Stimulated activated naive B cell treated with anti-CD40 and anti-IgM and Interleukin-4, amounts not matched to agents 10 μg/mL and 1 μg/mL and 100 μg/mL, for 72 hours (primary cell): ENCODE measurements at regions not wholly inside any gene's neighbourhood (a gene's known extent, or its start where the extent isn't known, plus 50 kb on each side); places are given as distances from the start of the nearest gene placed in this dataset.
"Not testable (repeated sequence)": the region's sequence is repeated elsewhere in the genome, so short reads cannot be mapped to it uniquely, and the experiment has no call there.

Source experiments
- ATAC-seq, 2 donors: fragments of 150-1000 bp; cut with Tn5 transposase; replicated peaks; 2 replicates each; pipeline ENCODE4 v1.10.0; 2021; ENCODE audit warnings: moderate library complexity in 1 of 2
- DNase-seq: peaks from one replicate; pipeline ENCODE4 v3.0.0; 2021
- H3K27ac Mint-ChIP-seq: one replicate; pipeline ENCODE4 v1.8.0; 2022; ENCODE audit warnings: mild to moderate bottlenecking, mixed read lengths
- H3K27me3 Mint-ChIP-seq, 2 donors: one replicate each; pipeline ENCODE4 v1.8.0; 2022; ENCODE audit warnings: mixed read lengths in 2 of 2
- H3K36me3 Mint-ChIP-seq, 2 donors: one replicate each; pipeline ENCODE4 v1.8.0; 2022; ENCODE audit warnings: mixed read lengths in 2 of 2, mild to moderate bottlenecking in 1 of 2
- H3K4me1 Mint-ChIP-seq, 2 donors: one replicate each; pipeline ENCODE4 v1.8.0; 2022; ENCODE audit warnings: mixed read lengths in 2 of 2, mild to moderate bottlenecking in 1 of 2
- H3K4me3 Mint-ChIP-seq, 2 donors: one replicate each; pipeline ENCODE4 v1.8.0; 2022; ENCODE audit warnings: mild to moderate bottlenecking in 2 of 2, mixed read lengths in 2 of 2, moderate library complexity in 1 of 2
- H3K9me3 Mint-ChIP-seq, 2 donors: one replicate each; pipeline ENCODE4 v1.8.0; 2022; ENCODE audit warnings: mixed read lengths in 2 of 2, mild to moderate bottlenecking in 1 of 2

DNA sequence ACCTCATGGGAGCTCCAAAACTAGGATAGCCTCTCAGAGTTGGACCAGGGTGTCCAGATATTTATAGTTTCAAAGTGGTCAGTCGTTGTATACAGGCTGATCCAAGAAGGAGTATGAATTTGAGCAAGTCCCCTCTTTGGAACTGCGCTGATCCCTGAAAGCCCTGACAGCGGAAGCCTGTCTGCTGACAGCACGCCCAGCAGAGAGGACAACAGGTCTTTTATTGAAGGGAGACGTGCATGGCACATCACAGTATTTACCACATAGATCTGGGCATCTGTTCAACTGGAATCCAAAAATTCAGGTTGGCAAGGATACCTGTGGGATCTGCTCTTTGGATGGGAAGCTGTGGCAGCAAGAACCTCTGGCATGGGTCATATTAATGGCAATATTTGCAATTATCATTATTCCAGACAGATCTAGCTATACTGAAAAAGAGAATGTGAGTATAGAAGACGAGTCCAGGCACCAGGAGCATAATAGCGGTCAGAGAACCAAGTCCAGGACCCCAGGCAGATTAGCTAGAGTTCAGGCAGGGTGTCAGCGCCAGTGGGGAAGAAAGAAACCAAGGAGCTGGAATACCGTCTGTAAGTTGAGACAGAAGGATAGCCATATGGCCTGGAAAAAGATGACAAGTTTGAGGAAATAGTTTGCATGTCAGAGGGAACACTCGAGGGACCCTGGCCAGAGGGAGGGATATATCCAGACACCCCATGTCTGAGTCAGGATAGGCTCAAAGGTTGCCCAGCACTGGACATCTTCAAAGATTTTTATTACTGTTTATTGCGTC is 260.4 kb upstream of the FANCL start:
- Mint-ChIP-seq H3K36me3 (no peaks in the 10 kb centered on the region), H3K4me3 (no peak overlapping the region), H3K27ac (no peak overlapping the region), H3K9me3 (no peaks in the 10 kb centered on the region), H3K27me3 (no peaks in the 10 kb centered on the region), H3K4me1 (no peaks in the 10 kb centered on the region)
- no peak for ATAC-seq
- DNase-seq: no peak

DNA sequence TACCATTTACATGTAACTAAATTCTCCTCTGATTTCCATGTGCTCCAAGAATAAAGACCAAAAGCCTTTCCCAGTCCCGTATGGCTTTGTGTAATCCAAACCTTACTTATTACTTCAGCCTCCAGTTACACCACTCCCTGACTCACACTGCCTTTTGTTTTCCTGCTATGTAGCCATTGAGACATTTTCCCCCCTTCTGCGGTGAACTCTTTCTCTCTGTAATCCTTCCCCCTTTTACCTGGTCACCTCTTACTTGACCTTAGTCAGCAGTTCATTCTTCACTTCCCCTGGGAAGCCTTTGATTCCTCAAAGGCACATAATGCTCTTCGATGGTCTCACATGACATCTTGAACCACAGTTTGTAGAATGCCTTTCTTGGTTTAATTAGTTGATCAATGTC is 256.0 kb upstream of the FANCL start:
- Mint-ChIP-seq H3K27ac (no peak overlapping the region), H3K27me3 (no peaks in the 10 kb centered on the region), H3K9me3 (no peaks in the 10 kb centered on the region), H3K4me1 (no peaks in the 10 kb centered on the region), H3K36me3 (no peaks in the 10 kb centered on the region), H3K4me3 (no peak overlapping the region)
- DNase-seq (no peak), ATAC-seq (no peak)

DNA sequence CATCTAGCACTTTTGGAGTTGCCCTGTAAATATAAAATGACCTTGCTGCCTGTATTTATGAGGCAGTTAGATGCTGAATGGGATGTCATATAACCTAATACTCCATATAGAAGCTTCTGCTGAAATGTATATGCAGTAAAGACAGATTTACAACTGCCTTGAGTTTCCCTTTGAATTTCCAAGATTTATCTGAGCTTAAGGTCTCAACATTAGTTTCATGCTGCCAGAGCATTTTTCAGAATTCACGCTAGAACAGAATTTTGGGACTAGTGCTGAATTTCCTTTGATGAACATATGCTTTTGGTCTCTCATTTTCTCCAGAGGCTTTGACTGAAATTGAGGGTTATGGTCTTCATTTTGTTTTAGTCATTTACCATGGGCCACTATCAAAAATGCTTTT is 254.7 kb upstream of the FANCL start:
- Mint-ChIP-seq H3K4me3 (no peak overlapping the region), H3K36me3 (no peaks in the 10 kb centered on the region), H3K27me3 (no peaks in the 10 kb centered on the region), H3K4me1 (no peaks in the 10 kb centered on the region), H3K27ac (no peak overlapping the region), H3K9me3 (no peaks in the 10 kb centered on the region)
- no peak for DNase-seq
- ATAC-seq: no peak

GRCh38 chr2:58494071-58494501 is 253.0 kb upstream of the FANCL start:
- Mint-ChIP-seq H3K9me3 (no peaks in the 10 kb centered on the region), H3K27me3 (no peaks in the 10 kb centered on the region), H3K36me3 (no peaks in the 10 kb centered on the region), H3K4me3 (no peak overlapping the region), H3K27ac (no peak overlapping the region), H3K4me1 (no peaks in the 10 kb centered on the region)
- DNase-seq (no peak), ATAC-seq (no peak)

DNA sequence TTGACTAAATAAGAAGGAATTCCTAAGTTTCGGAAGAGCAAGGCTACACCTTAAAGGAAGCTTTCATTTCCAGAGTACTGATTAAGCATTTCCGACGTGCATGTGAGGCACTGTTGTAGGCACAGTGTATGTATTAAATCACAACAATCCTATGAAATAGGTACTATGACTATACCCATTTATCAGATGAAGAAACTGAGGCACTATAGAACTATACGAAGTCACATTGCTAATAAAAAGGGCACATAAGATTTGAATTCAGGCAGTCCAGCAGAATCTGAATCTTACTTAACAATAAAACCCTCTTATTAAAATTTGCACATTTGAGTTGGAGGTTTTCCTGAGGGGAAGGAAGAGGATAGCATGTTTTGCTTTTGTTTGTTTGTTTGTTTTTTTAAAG is 243.5 kb upstream of the FANCL start:
- Mint-ChIP-seq H3K27me3 (peaks cover 0 to 6% of the 10 kb centered on the region in 2 donors), H3K4me3 (no peak overlapping the region), H3K4me1 (no peaks in the 10 kb centered on the region), H3K27ac (no peak overlapping the region), H3K9me3 (peaks cover 7% of the 10 kb centered on the region in 2 donors), H3K36me3 (no peaks in the 10 kb centered on the region)
- no peak for DNase-seq
- ATAC-seq: no peak

DNA sequence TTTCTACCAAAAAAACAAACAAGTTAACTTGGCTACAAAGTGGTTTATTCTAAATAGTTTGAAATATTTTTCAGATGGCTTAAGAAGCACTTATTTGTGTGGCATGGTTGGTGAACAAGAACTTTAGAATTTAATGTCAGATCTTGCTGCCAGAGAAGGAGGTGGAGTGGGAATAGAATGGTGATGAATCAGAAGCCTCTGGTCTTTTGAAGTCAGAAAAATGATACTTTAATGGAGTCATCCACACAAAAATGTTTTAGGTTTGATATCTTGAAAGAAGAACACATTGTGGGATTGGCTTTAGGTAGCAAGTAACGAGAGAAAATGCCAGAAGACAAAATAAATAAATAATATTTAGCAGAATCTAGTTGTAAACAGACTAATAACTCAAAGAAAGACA is 243.1 kb upstream of the FANCL start:
- H3K27ac Mint-ChIP-seq: no peak overlapping the region
- ATAC-seq: no peak
- no peak overlapping the region for H3K4me3 Mint-ChIP-seq
- DNase-seq: no peak
- H3K27me3 Mint-ChIP-seq: peaks cover 0 to 6% of the 10 kb centered on the region in 2 donors
- no peaks in the 10 kb centered on the region for H3K4me1 Mint-ChIP-seq
- H3K36me3 Mint-ChIP-seq: no peaks in the 10 kb centered on the region
- H3K9me3 Mint-ChIP-seq: peaks cover 7% of the 10 kb centered on the region in 2 donors

- no peak overlapping the region for H3K27ac Mint-ChIP-seq
- ATAC-seq (no peak), DNase-seq (no peak)
- H3K4me3 Mint-ChIP-seq: no peak overlapping the region
- peaks cover 7% of the 10 kb centered on the region in 2 donors for H3K9me3 Mint-ChIP-seq
- H3K27me3 Mint-ChIP-seq: peaks cover 0 to 6% of the 10 kb centered on the region in 2 donors
- H3K36me3 Mint-ChIP-seq: no peaks in the 10 kb centered on the region
- no peaks in the 10 kb centered on the region for H3K4me1 Mint-ChIP-seq
Observed at GRCh38 chr2:58483307-58483706, 242.2 kb upstream of the FANCL start.

DNA sequence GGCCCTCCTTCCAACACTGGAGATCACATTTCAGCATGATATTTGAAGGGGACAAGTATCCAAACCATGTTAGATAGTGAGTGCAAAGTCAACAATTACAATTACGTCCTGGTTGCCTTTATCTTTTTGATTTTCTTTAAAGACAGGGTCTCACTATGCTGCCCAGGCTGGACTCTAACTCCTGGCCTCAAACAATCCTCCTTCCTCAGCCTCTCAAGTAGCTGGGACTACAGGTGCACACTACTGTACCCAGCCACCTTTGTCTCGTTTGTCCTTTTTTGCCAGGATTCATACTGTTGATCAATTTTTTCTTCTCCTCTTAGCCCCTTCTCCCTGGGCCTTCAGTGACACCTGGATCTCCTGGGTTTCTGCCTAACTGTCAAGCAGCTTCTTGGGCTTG is 240.5 kb upstream of the FANCL start:
- ATAC-seq: no peak
- Mint-ChIP-seq H3K4me1 (no peaks in the 10 kb centered on the region), H3K27ac (no peak overlapping the region), H3K4me3 (no peak overlapping the region), H3K9me3 (peaks cover under 1% of the 10 kb centered on the region in 2 donors), H3K36me3 (no peaks in the 10 kb centered on the region), H3K27me3 (peaks cover 0 to 6% of the 10 kb centered on the region in 2 donors)
- no peak for DNase-seq

DNA sequence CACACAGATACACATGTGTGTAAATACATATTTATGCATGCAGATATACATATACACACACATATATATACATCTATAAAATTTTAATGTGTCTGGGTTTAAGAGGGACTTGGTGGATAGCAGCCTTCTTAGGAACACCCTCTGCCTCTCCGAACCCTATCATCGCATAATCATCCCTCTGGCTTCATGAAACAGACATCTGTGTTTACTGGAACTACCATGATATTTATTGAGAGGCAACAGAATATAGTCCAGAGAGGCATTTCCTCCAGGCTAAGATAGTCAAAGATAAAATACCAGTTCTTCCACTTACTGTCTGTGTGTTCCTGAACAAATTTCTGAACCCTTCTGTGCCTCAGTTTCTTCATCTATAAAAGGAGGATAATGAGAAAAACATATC is 239.0 kb upstream of the FANCL start:
- ATAC-seq (no peak), DNase-seq (no peak)
- H3K4me1 Mint-ChIP-seq: no peaks in the 10 kb centered on the region
- H3K36me3 Mint-ChIP-seq: no peaks in the 10 kb centered on the region
- H3K4me3 Mint-ChIP-seq: no peak overlapping the region
- peaks cover 0 to 6% of the 10 kb centered on the region in 2 donors for H3K27me3 Mint-ChIP-seq
- no peaks in the 10 kb centered on the region for H3K9me3 Mint-ChIP-seq
- H3K27ac Mint-ChIP-seq: no peak overlapping the region

DNA sequence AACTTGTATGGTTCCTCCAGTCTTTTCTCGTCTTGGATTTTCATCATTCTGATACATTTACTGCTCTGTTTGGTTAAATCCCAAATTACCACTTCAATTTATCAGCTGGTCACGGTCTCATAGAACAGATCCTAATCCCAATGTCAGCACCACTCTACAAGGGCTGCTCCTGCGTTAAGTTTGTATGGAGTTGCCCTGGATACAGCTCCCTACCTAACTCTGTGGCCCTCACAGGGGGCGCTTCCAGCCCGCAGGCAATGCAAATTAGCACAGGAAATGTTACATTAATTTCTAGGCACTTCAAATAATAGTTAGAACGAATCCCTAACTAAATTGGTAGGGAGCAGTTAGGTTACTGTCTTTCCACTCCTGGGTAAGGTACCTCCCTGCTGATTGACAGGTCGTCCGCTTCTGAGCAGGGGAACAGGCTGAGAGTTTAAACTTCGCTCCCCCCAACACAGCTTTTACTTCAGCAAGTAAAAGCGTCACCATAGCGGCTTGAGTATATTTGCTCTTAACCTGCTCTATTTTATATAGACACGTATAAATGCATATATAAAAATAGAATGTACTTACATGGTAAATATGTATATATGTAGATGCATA is 238.5 kb upstream of the FANCL start:
- Mint-ChIP-seq H3K27me3 (peaks cover 0 to 6% of the 10 kb centered on the region in 2 donors), H3K36me3 (no peaks in the 10 kb centered on the region), H3K9me3 (no peaks in the 10 kb centered on the region), H3K4me1 (no peaks in the 10 kb centered on the region), H3K27ac (no peak overlapping the region), H3K4me3 (no peak overlapping the region)
- no peak for ATAC-seq
- no peak for DNase-seq

- H3K36me3 Mint-ChIP-seq: no peaks in the 10 kb centered on the region
- H3K27me3 Mint-ChIP-seq: peaks cover 0 to 4% of the 10 kb centered on the region in 2 donors
- H3K9me3 Mint-ChIP-seq: no peaks in the 10 kb centered on the region
- no peaks in the 10 kb centered on the region for H3K4me1 Mint-ChIP-seq
- DNase-seq (no peak), ATAC-seq (no peak)
- H3K4me3 Mint-ChIP-seq: no peak overlapping the region
- no peak overlapping the region for H3K27ac Mint-ChIP-seq
Observed at GRCh38 chr2:58476556-58476955, 235.4 kb upstream of the FANCL start.

GRCh38 chr2:58475756-58476155 is 234.6 kb upstream of the FANCL start:
- Mint-ChIP-seq H3K4me3 (no peak overlapping the region), H3K27ac (no peak overlapping the region), H3K36me3 (no peaks in the 10 kb centered on the region), H3K4me1 (no peaks in the 10 kb centered on the region), H3K9me3 (no peaks in the 10 kb centered on the region), H3K27me3 (peaks cover 0 to 4% of the 10 kb centered on the region in 2 donors)
- ATAC-seq (no peak), DNase-seq (no peak)

DNA sequence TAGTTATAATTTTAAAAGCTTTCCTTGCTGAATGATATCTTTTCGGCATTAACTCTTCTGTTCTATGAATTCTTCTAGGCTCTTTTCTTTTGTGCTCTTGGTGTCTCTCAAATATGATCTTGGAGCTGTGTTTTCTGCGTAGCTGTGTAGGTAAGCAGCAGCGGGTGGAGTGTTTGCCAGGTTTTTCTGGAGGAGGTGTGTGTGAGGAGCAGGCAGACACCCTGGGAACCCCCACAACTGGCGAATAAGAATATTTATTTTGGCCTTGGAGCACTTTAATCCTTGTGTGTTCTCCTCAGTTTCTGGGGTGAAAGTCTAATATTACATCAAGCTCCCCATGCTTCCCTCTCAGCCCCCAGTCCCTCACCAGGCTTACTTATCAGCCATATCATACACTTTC is 232.0 kb upstream of the FANCL start:
- no peak for DNase-seq
- no peaks in the 10 kb centered on the region for H3K36me3 Mint-ChIP-seq
- H3K27ac Mint-ChIP-seq: no peak overlapping the region

DNA sequence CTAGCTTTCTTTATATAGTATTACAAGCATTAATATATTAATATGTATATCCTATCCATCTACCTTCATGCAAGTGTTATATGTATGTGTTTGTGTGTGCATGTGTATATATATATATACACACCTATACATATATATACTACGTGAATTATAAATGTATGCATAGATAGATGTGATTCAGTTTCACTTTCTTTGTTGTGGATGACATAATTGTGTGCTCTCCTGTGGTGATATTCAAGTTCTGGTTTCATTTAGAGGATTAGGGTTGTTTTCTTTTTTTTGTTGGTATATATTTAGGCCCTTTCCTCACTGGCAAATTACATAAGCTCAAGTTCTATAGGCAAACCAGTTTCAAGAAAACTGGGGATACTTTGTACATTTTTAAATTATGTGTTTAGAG is 225.7 kb upstream of the FANCL start:
- H3K9me3 Mint-ChIP-seq: no peaks in the 10 kb centered on the region
- DNase-seq (no peak), ATAC-seq (no peak)
- H3K36me3 Mint-ChIP-seq: no peaks in the 10 kb centered on the region
- no peak overlapping the region for H3K27ac Mint-ChIP-seq
- no peaks in the 10 kb centered on the region for H3K27me3 Mint-ChIP-seq
- H3K4me1 Mint-ChIP-seq: peaks cover 0 to 8% of the 10 kb centered on the region in 2 donors
- no peak overlapping the region for H3K4me3 Mint-ChIP-seq

More for the DNA sequence above, 232.0 kb upstream of the FANCL start:
- Mint-ChIP-seq H3K27me3 (peaks cover 0 to 4% of the 10 kb centered on the region in 2 donors), H3K4me1 (no peaks in the 10 kb centered on the region), H3K4me3 (no peak overlapping the region), H3K9me3 (no peaks in the 10 kb centered on the region)
- no peak for ATAC-seq

DNA sequence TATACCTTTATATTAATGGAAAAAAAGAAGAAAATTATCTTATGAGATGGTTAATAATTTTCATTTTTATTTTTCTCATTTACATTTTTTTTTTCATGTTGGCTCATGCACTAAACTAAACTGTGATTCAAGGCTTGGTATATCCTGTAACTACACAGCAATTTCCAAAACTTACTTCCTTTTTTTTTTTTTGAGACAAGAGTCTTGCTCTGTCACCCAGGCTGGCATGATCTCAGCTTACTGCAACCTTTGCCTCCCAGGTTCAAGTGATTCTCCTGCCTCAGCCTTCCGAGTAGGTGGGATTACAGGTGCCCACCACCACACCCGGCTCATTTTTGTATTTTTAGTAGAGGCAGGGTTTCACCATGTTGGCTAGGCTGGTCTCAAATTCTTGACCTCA is 224.9 kb upstream of the FANCL start:
- ATAC-seq, H3K27me3 Mint-ChIP-seq, H3K4me1 Mint-ChIP-seq, H3K4me3 Mint-ChIP-seq, DNase-seq, H3K36me3 Mint-ChIP-seq, H3K27ac Mint-ChIP-seq, H3K9me3 Mint-ChIP-seq: not testable (repeated sequence)
